Activated CD8-positive, alpha-beta memory T cell treated with anti-CD3 and anti-CD28 coated beads for 36 hours (primary cell): ENCODE measurements at regions not wholly inside any gene's neighbourhood (a gene's known extent, or its start where the extent isn't known, plus 50 kb on each side); places are given as distances from the start of the nearest gene placed in this dataset.
"Not testable (repeated sequence)": the region's sequence is repeated elsewhere in the genome, so short reads cannot be mapped to it uniquely, and the experiment has no call there.

ENCODE experiments used
- CTCF ChIA-PET: fragments of 350-600 bp; sonication (Branson Sonifier 250); formaldehyde crosslinking; loops from one replicate; lab custom pipeline; 2021; ENCODE audit warnings: antibody characterized with exemption; lab: Charles Lee
- POLR2A ChIA-PET: fragments of 350-600 bp; sonication (Branson Sonifier 250); formaldehyde crosslinking; loops from one replicate; lab custom pipeline; 2021; ENCODE audit warnings: antibody characterized with exemption; lab: Charles Lee

DNA sequence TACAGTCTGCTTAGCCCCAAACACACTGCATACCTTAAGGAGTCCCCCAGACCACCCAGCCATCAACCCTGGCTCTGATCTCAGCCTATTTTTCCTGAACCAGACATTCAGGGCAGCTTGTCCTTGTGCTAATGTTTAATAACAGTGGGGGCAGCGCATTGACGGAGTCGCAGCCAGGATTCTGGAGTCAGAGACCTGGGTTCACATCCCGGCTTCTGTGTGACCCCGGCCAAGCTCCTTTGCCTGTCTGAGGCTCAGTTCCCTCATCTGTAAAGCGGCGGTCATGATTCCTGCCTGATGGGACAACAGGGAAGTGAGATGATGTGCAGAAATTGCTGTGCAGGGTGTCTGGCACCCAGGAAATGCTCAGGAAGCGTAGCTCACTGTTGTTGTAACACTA lies 63.1 kb downstream of the MATN1 start:
- CTCF ChIA-PET: no interaction called here
- POLR2A ChIA-PET: no interaction called here

DNA sequence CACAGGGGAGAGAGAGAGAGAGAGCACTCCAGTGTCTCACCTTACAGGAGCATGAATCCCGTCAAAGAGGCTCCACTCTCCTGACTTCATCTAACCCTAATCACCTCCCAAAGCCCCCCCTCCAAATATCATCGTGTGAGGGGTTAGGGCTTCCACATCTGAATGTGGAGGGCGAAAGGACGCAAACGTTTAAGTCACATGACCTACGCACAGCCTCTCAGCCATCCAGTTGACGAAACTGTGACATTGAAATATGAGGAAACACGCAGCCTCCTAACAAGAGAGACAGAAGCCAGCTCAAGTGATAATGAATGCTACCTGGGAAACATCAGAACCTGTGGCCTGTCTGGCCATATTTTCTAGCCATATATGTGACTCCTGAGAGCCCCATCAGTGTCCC lies 63.7 kb downstream of the MATN1 start:
- POLR2A ChIA-PET: no interaction called here
- CTCF ChIA-PET: no interaction called here

DNA sequence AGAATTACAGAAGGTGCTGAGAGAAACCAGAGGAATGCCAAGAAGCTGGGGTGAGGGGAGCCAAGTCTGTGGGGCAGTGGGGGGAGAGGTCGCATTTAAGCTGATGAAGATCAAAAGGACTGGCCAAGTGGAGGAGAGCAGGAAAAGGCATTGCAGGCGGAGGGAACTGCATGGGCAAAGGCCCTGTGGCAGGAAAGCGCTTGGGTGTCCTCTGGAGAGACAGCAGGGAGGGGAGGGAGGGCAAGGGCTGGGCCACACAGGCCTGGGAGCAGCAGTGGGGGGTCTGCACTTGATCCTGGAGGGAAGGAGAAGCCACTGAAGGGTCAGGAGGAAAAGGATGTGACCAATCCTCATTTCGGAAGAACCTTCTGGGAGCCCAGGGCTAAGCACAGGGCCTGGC lies 65.0 kb downstream of the MATN1 start:
- CTCF ChIA-PET, POLR2A ChIA-PET: not testable (repeated sequence)

DNA sequence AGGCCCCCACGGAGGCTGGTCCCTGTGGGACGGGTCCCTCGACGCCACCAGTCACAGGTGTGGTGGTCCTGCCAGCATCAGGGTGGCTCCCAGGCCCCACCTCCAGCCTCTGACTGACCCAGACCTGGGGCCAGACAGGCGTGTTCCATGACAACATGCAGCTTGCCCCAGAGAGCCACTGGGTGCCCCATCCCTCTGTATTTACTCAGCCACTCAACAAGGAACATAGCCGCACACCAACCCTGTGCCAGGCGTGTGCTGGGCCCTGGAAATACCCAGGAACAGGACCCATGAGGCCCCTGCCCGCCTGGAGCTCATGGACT lies 65.4 kb downstream of the MATN1 start:
- ChIA-PET CTCF (no interaction called here), POLR2A (no interaction called here)

DNA sequence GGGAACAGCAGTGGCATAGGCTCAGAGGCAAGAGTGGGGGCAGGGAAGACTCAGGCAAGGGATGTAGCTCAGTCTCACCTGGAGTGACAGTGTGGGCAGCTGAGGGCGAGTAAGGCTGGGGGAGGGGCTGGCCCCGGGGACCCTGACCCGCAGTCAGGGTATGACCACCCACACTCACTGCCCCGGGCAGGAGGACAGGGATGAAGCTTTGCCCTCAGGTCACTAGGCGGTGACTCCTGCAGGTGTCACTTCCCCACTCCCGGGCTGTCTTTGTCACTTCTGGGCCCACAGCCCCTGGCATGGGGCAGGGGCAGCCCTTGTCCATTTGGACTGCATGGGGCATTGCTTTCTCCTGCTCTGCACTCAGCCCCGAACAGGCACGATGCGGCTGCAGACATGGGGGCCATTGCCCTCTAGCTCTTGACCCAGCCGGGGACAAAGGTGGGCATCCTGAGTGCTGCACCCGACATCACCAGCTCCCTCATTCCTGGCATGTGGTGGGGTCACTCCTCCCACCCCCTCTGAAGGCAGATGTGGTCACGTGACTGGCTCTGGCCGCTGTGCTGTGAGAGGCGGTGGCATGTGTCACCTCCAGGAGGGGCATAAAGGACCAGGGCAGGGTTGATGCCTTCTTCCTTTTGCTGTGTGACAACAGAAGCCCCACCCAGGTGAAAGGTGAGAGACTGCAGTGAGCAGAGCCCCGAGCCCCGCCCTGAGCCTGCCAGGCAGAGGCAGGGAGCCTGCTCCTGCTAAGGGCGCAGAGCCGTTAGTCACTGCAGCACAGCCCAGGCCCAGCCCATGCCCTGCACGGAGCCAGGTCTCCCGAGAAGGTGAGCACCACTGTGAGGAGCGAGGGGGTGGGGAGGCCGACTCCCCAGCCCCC lies 66.0 kb downstream of the MATN1 start:
- ChIA-PET CTCF (no interaction called here), POLR2A (no interaction called here)

DNA sequence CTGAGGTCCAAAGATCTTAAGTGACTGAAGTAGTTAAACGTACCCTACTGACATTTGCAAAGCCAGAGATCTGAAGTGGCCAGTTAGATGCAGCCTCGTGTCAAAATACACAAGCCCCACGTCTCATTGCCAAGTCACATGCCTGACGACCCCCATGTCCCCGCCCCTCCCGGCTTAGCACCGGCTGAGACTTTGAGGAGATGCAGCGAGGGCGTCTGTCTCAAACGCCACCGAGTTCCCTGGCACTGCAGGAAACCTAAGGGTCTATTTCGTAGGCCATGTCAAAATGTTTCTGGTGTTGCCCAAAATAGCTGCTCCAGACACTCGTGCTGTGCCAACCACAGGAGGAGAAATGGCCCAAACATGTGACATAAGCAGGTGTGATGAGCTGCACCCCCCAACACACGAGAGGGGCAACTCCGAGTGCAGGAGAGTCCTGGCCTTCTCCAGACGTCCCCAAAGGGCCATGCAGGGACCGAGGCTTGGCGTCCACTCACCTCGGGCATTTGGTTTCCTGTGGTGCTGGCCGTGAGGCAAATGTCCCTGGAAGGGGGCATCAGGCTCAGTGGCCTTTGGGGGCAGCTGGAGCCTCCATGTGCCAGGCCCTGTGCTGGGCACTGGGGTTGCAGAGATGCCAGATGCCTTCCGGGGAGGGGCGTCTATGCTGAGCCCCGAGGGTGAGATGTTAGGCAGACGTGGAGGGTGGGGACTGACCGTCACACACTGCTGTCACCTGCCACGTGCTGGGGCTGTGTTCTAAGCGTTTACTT lies 67.0 kb downstream of the MATN1 start:
- POLR2A ChIA-PET: no interaction called here

DNA sequence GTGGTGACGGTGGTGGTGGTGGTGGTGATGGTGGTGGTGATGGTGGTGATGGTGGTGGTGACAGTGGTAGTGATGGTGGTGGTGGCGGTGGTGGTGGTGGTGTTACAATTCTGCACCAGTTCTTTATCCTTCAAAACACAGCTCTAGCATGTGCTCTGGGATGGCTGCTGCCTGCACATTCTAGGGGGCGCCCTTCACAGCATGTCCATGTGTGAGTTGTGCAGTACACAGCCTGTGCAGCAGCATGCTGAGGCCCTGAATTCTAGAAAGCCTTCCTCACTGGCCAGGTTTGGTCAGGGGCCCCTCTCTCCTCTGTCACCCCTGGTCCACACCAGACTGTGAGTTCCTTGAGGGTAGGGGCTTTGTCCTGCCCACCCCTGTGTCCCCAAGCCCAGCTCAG lies 67.7 kb downstream of the MATN1 start:
- POLR2A ChIA-PET: no interaction called here
- CTCF ChIA-PET: no interaction called here

More for the DNA sequence above, 67.0 kb downstream of the MATN1 start:
- CTCF ChIA-PET: no interaction called here

DNA sequence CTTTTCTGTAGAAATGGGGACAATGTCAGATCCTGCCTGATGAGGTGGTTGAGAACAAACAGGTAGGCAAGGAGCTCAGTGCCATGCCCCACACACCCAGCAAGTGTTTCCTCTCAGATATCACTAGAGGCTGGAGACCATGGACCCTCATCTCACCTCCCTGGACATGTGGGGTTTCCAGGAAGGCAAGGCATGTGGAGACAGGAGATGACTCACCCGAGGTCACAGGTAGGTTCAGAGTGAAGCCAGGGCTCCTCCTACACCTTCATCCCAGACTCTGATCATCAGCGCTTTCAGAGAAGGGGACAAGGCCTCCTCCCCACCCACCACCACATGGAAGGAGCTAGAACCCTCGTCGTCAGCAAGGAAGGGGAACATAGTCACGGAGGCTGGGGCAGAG lies 69.2 kb downstream of the MATN1 start:
- ChIA-PET POLR2A (no interaction called here), CTCF (no interaction called here)

DNA sequence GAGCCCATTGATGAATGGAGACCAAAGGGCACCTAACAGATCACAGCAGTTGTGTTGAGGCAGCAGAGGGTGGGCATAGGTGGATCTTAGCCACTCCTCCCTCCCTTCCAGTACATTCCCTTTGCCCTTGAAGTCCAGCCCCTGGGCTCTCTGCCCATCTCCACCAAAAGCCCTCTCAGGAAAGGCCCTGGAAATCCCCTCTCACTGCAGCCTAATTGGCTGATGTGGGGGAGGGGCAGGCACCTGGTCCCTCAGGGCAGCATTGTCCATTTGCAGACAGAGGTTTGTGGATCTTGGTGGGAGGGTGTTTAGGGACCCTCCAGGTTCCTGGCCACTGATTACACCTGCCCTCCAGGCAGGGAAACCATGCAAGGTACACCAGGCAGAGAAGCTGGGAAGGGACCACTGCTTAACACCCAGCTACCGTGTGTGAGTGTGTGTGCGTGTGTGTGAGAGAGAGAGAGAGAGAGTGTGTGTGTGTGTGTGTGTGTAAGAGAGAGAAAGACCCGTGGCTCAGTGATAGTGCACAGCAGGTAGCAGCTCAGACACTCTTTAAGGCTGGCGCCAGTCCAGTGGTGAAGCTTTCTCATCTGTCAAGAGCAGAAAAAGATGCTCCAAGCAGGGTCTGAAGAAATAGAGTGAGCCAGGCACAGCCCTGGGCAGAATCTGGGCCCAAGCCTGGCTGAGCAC lies 71.1 kb downstream of the MATN1 start:
- POLR2A ChIA-PET: no interaction called here

DNA sequence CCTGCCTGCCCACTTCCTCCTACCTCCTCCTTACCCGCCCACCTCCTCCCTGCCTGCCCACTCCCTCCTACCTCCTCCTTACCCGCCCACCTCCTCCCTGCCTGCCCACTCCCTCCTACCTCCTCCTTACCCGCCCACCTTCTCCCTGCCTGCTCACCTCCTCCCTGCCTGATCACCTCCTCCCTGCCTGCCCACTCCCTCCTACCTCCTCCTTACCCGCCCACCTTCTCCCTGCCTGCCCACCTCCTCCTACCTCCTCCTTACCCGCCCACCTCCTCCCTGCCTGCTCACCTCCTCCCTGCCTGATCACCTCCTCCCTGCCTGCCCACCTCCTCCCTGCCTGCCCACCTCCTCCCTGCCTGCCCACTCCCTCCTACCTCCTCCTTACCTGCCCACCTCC lies 72.0 kb downstream of the MATN1 start:
- CTCF ChIA-PET, POLR2A ChIA-PET: not testable (repeated sequence)

More for the DNA sequence above, 71.1 kb downstream of the MATN1 start:
- CTCF ChIA-PET: no interaction called here

DNA sequence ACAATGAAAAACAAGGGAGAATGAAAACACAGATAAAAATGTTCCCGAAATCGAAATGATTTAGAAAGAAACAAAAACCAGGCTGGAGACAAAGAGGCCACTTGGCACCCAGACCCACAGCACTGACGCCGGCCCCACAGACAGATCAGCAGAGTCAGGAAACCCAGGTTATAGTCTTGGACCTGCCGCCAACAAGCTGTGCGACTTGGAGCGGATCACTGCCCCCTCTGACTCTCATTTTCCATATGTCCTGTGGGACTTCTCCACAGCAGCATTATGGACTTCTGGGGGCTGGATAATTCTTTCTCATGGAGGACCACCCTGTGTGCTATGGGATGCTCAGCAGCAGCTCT lies 72.4 kb downstream of the MATN1 start:
- CTCF ChIA-PET: no interaction called here
- POLR2A ChIA-PET: no interaction called here

DNA sequence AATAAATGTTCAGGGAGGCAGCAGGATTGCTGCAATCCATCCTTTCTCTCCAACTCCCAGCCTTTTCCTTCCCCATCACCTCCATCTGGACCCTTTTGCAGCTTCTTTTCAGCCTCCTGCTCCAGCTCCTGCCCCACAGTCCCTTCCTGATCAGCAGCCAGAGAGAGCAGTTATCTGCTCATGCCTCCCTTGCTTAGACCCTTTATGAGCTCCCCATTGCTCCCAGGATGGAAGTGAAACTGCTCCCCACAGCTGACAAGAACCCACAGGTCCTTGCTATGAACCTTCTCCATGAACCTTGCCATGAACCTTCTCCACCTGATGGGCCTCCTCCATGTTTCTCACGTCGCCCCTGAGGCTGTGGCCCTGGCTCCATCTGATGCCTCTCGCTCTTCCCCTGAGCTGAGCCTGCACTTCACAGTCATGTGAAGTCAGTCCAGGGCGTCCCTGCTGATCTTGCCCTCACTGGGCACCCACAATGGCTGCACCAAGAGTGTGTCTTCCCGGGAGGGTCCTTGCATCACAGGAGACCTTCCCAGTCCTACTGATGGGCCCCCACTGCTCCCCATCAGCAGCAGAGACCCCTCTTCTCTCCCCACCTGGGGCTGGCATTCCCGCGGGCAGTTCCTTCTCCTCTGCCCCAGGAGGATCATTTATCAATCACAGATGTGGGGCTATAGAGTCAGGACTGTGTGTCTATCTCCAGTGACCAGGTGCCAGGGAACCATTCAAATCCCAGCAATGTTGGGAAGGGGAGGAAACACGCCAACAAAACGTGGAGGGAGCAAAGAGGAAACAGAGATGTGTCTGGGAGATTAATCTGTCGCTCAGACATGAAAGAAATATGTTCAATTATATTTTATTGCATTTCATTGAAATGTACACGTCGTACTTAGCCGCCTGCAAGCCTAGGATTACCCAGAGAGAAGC lies 73.1 kb downstream of the MATN1 start:
- POLR2A ChIA-PET: no interaction called here
- CTCF ChIA-PET: no interaction called here

DNA sequence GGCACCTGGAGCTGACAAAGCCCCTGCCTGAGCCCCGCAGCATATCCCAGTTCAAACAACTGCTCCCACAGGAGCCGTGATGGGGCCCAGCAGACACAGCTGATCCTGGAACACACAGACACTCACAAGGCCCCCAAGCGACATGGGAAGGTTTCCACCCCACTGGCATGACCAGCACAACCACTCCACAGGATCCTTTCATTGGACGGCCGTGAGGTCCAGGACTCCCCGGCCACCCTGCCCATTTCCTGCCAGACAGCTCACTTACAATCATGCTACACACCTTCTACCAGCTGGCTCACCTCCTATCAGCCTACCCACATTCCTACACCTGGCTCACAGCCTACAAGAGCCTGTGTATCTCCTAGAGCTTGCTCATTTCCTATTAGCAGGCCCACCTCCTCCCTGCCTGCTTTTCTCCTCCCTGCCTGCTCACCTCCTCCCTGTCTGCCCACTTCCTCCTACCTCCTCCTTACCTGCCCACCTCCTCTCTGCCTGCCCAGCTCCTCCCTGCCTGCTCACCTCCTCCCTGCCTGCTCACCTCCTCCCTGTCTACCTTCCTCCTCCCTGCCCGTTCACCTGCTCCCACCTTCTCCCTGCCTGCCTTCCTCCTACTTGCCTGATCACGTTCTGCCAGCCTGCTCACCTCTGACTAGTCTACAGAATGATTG lies 73.9 kb downstream of the MATN1 start:
- ChIA-PET CTCF (no interaction called here), POLR2A (no interaction called here)

DNA sequence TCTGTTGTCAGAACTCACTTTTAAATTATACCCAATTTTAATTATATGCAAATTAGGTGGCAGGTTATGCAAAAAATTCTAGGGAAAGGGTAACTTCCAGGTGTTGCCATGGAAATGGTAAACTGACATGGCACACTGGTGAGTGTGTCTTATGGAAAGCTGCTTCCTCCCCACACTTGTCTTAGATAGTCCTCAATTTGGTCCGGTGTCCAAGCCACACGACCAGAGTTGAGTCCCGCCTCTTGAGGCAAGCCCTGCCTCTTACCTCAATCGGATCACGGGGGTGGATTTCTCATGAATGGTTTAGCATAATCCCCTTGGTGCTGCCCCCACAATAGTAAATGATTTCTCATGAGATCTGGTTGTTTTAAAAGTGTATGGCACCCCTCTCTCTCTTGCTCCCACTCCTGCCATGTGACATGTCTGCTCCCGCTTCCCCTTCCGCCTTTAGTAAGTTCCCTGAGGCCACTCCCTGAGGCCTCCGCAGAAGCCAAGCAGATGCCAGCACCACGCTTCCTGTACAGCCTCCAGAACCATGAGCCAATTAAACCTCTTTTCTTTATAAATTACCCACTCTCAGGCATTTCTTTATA lies 74.9 kb downstream of the MATN1 start:
- POLR2A ChIA-PET: no interaction called here
- CTCF ChIA-PET: no interaction called here

DNA sequence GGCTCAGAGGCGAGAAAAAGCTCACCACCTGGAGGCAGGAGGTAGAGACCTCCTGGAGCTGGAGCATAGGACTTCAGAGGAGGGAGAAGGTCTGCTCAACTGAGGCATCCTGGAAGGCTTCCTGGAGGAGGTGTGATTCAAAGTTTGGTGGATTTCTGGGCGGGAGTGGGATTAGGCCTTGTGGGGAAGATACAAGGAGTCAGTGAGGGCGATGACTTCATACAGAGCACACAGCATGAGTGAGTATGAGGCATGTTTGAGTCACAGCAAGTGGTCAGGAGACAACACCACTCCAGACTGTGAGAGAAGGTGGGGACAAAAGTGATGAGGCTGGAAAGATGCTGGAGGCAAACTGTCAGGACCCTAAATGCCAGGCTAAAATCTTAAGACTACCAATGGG lies 77.6 kb downstream of the MATN1 start:
- CTCF ChIA-PET: no interaction called here
- POLR2A ChIA-PET: no interaction called here

DNA sequence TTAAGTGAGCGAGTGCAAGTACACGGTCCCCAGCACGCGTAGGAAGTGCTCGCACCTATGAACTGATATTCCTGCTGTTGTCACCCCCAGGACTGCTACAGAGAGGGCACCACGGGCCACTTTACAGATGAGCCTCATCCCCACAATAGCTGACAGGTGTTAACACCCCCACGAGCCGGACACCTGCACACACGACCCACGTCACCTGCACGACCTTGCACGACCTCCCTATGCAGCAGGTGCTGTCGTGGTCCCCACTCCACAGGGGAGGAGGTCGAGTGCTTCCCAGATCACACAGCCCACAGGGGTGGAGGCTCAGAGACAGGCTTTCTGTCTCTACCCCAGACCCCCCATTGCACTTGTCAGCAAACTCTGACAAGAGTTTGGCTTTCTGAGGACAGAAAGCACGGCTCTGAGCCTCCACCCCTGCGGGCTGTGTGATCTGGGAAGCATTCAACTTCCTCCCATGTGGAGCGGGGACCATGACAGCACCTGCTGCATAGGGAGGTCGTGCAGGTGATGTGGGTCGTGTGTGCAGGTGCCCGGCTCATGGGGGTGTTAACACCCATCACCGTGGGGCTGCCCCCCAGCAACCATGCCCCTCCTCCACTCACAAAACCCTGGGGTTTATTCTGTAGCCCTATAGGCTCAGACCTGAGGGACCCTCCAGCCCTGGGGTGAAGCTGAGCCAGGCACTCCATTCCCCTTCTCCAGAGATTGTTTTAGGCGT lies 80.8 kb downstream of the MATN1 start:
- POLR2A ChIA-PET: no interaction called here
- CTCF ChIA-PET: no interaction called here

DNA sequence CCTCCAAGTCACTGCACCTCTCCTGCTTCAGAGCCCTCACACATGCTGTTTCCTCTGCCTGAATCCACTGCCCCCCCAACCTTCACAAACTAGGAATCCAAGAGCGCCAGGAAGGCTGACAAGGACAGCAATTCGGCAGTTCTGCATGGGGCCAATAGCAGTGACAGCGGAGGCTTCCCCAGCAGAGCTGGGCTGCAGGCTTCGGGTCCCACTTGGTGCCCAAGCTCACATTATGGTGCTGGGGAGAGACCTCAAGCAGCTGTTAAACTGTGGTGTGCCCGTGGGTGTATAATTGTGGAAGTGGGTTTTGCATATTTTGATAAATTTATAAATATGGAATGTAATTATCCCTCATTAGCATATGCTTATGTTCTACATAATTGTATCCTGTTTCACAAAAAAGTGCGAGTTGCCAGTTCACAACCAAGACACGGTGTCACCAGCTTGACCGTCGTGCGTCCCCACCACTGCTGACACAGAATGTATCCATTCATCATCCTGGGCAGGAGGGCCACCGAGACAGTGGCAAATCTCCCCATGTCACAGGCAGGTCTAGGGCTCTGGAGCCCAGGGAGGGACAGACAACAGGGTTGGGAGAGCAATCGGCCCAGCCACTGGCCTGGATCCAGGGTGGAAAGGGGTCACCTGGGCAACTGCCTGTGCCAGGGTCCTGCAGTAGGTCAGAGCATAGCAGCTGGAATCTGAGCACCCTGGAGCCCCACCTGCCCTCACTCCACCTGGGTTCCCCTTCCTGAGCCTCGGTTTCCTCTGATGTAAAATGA lies 81.6 kb downstream of the MATN1 start:
- CTCF ChIA-PET: no interaction called here

More for the DNA sequence above, 81.6 kb downstream of the MATN1 start:
- POLR2A ChIA-PET: no interaction called here
